ENCODE measurements at regions not wholly inside any gene's neighbourhood (a gene's known extent, or its start where the extent isn't known, plus 50 kb on each side); places are given as distances from the start of the nearest gene placed in this dataset.
"Not testable (repeated sequence)": the region's sequence is repeated elsewhere in the genome, so short reads cannot be mapped to it uniquely, and the experiment has no call there.

GRCh38 chr2:155908567-155908966 is 424.0 kb downstream of the NR4A2 start:
- FAIRE-seq (no peak), DNase-seq (ENCODE audit: low spot score) (no peak)

GRCh38 chr2:155907211-155907610 is 425.3 kb downstream of the NR4A2 start:
- FAIRE-seq (no peak), DNase-seq (ENCODE audit: low spot score) (no peak)

GRCh38 chr2:155905657-155906056 is 426.9 kb downstream of the NR4A2 start:
- FAIRE-seq (no peak), DNase-seq (ENCODE audit: low spot score) (no peak)

GRCh38 chr2:155904720-155905119 is 427.8 kb downstream of the NR4A2 start:
- FAIRE-seq (no peak), DNase-seq (ENCODE audit: low spot score) (no peak)

- FAIRE-seq: no peak
- no peak for DNase-seq (ENCODE audit: low spot score)
Observed at GRCh38 chr2:155902635-155903034, 429.9 kb downstream of the NR4A2 start.

GRCh38 chr2:155895016-155895415 is 437.5 kb downstream of the NR4A2 start:
- DNase-seq (ENCODE audit: low spot score): no peak
- no peak for FAIRE-seq

- FAIRE-seq; DNase-seq (ENCODE audit: low spot score): not testable (repeated sequence)
Observed at GRCh38 chr2:155880382-155880781, 452.1 kb downstream of the NR4A2 start.

GRCh38 chr2:155879900-155880299 is 452.6 kb downstream of the NR4A2 start:
- DNase-seq (ENCODE audit: low spot score): peak; percentile 6
- not testable (repeated sequence) for FAIRE-seq

- DNase-seq (ENCODE audit: low spot score) (no peak), FAIRE-seq (no peak)
Observed at GRCh38 chr2:155872396-155872795, 460.1 kb downstream of the NR4A2 start.

- DNase-seq (ENCODE audit: low spot score): no peak
- FAIRE-seq: no peak
Observed at GRCh38 chr2:155871940-155872339, 460.6 kb downstream of the NR4A2 start.

GRCh38 chr2:155867564-155867963 is 465.0 kb downstream of the NR4A2 start:
- DNase-seq (ENCODE audit: low spot score): no peak
- FAIRE-seq: no peak

- FAIRE-seq: no peak
- DNase-seq (ENCODE audit: low spot score): no peak
Observed at GRCh38 chr2:155866477-155866876, 466.0 kb downstream of the NR4A2 start.

- no peak for DNase-seq (ENCODE audit: low spot score)
- no peak for FAIRE-seq
Observed at GRCh38 chr2:155852156-155852555, 480.4 kb downstream of the NR4A2 start.

- no peak for FAIRE-seq
Observed at GRCh38 chr2:155846259-155846658, 486.3 kb downstream of the NR4A2 start.

GRCh38 chr2:155844461-155844860 is 488.1 kb downstream of the NR4A2 start:
- no peak for DNase-seq (ENCODE audit: low spot score)
- no peak for FAIRE-seq

More at GRCh38 chr2:155846259-155846658, 486.3 kb downstream of the NR4A2 start:
- peak; percentile 33 for DNase-seq (ENCODE audit: low spot score)

GRCh38 chr2:155842103-155842502 is 490.4 kb downstream of the NR4A2 start:
- FAIRE-seq (no peak), DNase-seq (ENCODE audit: low spot score) (peak; percentile 7)

- DNase-seq (ENCODE audit: low spot score): peak; percentile 6
- no peak for FAIRE-seq
Observed at GRCh38 chr2:155841442-155841841, 491.1 kb downstream of the NR4A2 start.

- FAIRE-seq: no peak
- no peak for DNase-seq (ENCODE audit: low spot score)
Observed at GRCh38 chr2:155840661-155841060, 491.9 kb downstream of the NR4A2 start.

- DNase-seq (ENCODE audit: low spot score): no peak
- no peak for FAIRE-seq
Observed at GRCh38 chr2:155839991-155840390, 492.5 kb downstream of the NR4A2 start.

- DNase-seq (ENCODE audit: low spot score) (no peak), FAIRE-seq (no peak)
Observed at GRCh38 chr2:155839436-155839835, 493.1 kb downstream of the NR4A2 start.

GRCh38 chr2:155836439-155836838 is 496.1 kb downstream of the NR4A2 start:
- no peak for FAIRE-seq
- no peak for DNase-seq (ENCODE audit: low spot score)

GRCh38 chr2:155830817-155831579 is 501.5 kb downstream of the NR4A2 start:
- FAIRE-seq (no peak), DNase-seq (ENCODE audit: low spot score) (no peak)

- FAIRE-seq: no peak
- no peak for DNase-seq (ENCODE audit: low spot score)
Observed at GRCh38 chr2:155830351-155830750, 502.2 kb downstream of the NR4A2 start.

All from urothelium cell line (cell line).